HCT116 (cell line): ENCODE measurements at regions not wholly inside any gene's neighbourhood (a gene's known extent, or its start where the extent isn't known, plus 50 kb on each side); places are given as distances from the start of the nearest gene placed in this dataset.

Source experiments
- ATAC-seq: fragments of 200-7000 bp; cut with Tn5 transposase; 2 replicates; pipeline ENCODE4 v1.9.1; 2020; ENCODE audit warnings: mild to moderate bottlenecking, moderate library complexity
- BruUV-seq: library from RNA; stranded (reverse); fragments of 400-500 nt; replicated peaks from 2 replicates; lab custom pipeline; 2021; lab: Mats Ljungman, UMichigan
- CTCF ChIA-PET: fragments of 300-600 bp; sonication (Branson Sonifier 250); formaldehyde crosslinking; loops from one replicate; lab custom pipeline; 2021; ENCODE audit warnings: antibody characterized with exemption; lab: Charles Lee
- POLR2A ChIA-PET: fragments of 300-600, 350-600 bp; sonication (Branson Sonifier 250); formaldehyde crosslinking; loops from one replicate; lab custom pipeline; 2021; ENCODE audit warnings: antibody characterized with exemption; lab: Charles Lee
- RAD21 ChIA-PET, 2 experiments: fragments of 300-600 bp; sonication (Branson Sonifier 250); formaldehyde crosslinking; loops; one replicate each; lab custom pipeline; 2023; ENCODE audit warnings: low total read pairs in 2 of 2; ENCODE audit not compliant: uncharacterized antibody in 2 of 2, unreplicated experiment in 2 of 2, low non-redundant PET in 1 of 2; lab: Charles Lee
- DNase-seq: peaks from one replicate; pipeline ENCODE4 v3.0.0-alpha.2; 2010; ENCODE audit warnings: low read depth, low spot score
- H2AFZ ChIP-seq: fragments of 200-600 bp; shearing (Covaris generic), sonication (generic); 2 replicates; pipeline ENCODE4 v1.6.1; 2017; ENCODE audit warnings: low read depth, mixed run types, mixed read lengths, antibody characterized with exemption, low read length; ENCODE audit not compliant: poor library complexity, severe bottlenecking
- H3K27ac ChIP-seq: 2 replicates; pipeline ENCODE4 v1.5.1; 2012; ENCODE audit warnings: low read depth, low read length
- H3K27me3 ChIP-seq: fragments of 200-600 bp; sonication (generic); 2 replicates; pipeline ENCODE4 v1.6.1; 2016; ENCODE audit warnings: mixed run types, low read length, mixed read lengths; ENCODE audit not compliant: insufficient read depth
- H3K36me3 ChIP-seq, 2 experiments: fragments of 200-500 bp in 1 of 2; fragments of 200-600 bp in 1 of 2; sonication (Bioruptor generic) in 1 of 2; sonication (generic) in 1 of 2; 2 replicates each; pipeline versions ENCODE4 v1.5.1 to v1.6.1; 2014 to 2016; ENCODE audit warnings: low read length in 2 of 2, inconsistent platforms in 1 of 2, mixed read lengths in 1 of 2, mixed run types in 1 of 2; ENCODE audit not compliant: insufficient read depth in 2 of 2, control insufficient read depth in 1 of 2
- H3K4me1 ChIP-seq, 2 experiments: fragments of 200-600 bp in 1 of 2; sonication (generic) in 1 of 2; 2 replicates each; pipeline versions ENCODE4 v1.5.1 to v1.6.1; 2012 to 2017; ENCODE audit warnings: low read length in 2 of 2, inconsistent platforms in 1 of 2, mild to moderate bottlenecking in 1 of 2, mixed read lengths in 1 of 2, mixed run types in 1 of 2, moderate library complexity in 1 of 2; ENCODE audit not compliant: insufficient read depth in 2 of 2, control insufficient read depth in 1 of 2
- H3K4me2 ChIP-seq: fragments of 200-600 bp; sonication (generic); 2 replicates; pipeline ENCODE4 v1.6.1; 2017; ENCODE audit warnings: mixed run types, low read length, mixed read lengths
- H3K4me3 ChIP-seq, 2 experiments: fragments of 200-600 bp in 1 of 2; sonication (generic) in 1 of 2; replicated peaks in 1 of 2; 2 replicates each; pipeline ENCODE4 v1.5.1; 2011 to 2016; ENCODE audit warnings: low read length in 2 of 2, control low read depth in 1 of 2, low read depth in 1 of 2, mild to moderate bottlenecking in 1 of 2, mixed read lengths in 1 of 2, mixed run types in 1 of 2
- H3K79me2 ChIP-seq: fragments of 200-600 bp; sonication (generic); 2 replicates; pipeline ENCODE4 v1.6.1; 2017; ENCODE audit warnings: mild to moderate bottlenecking, mixed run types, low read length, moderate library complexity, mixed read lengths; ENCODE audit not compliant: insufficient read depth
- H3K9ac ChIP-seq: fragments of 200-600 bp; sonication (generic); 2 replicates; pipeline ENCODE4 v1.6.1; 2016; ENCODE audit warnings: low read length, mixed read lengths
- H3K9me2 ChIP-seq: fragments of 200-600 bp; sonication (generic), shearing (Covaris generic); 2 replicates; pipeline ENCODE4 v1.6.1; 2017; ENCODE audit warnings: mixed run types, mild to moderate bottlenecking, moderate library complexity; ENCODE audit not compliant: insufficient read depth
- H3K9me3 ChIP-seq, 2 experiments: fragments of 200-500 bp in 1 of 2; fragments of 200-600 bp in 1 of 2; sonication (Bioruptor generic) in 1 of 2; sonication (generic) in 1 of 2; 2 replicates each; pipeline ENCODE4 v1.6.1; 2014 to 2017; ENCODE audit warnings: low read length in 2 of 2, mixed read lengths in 2 of 2, inconsistent platforms in 1 of 2, low read depth in 1 of 2, mild to moderate bottlenecking in 1 of 2, mixed run types in 1 of 2, moderate library complexity in 1 of 2; ENCODE audit not compliant: control insufficient read depth in 1 of 2, insufficient read depth in 1 of 2
- H4K20me1 ChIP-seq: fragments of 200-600 bp; sonication (generic), shearing (Covaris generic); 2 replicates; pipeline ENCODE4 v1.6.1; 2017; ENCODE audit warnings: mixed run types, mild to moderate bottlenecking, moderate library complexity; ENCODE audit not compliant: insufficient read depth
- ATF3 ChIP-seq: IDR thresholded peaks from 2 replicates; pipeline ENCODE4 v1.6.1; 2012
- FOSL1 ChIP-seq: IDR thresholded peaks from 2 replicates; pipeline ENCODE4 v1.6.1; 2012; ENCODE audit warnings: low read depth
- MAX ChIP-seq: IDR thresholded peaks from 2 replicates; pipeline ENCODE4 v1.6.1; 2012
- POLR2AphosphoS5 ChIP-seq: IDR thresholded peaks from 2 replicates; pipeline ENCODE4 v1.6.1; 2011; ENCODE audit warnings: mild to moderate bottlenecking, low read depth, low read length, moderate library complexity
- RAD21 ChIP-seq: IDR thresholded peaks from 2 replicates; pipeline ENCODE4 v1.6.1; 2012; ENCODE audit warnings: low read depth, mild to moderate bottlenecking
- SRF ChIP-seq: IDR thresholded peaks from 2 replicates; pipeline ENCODE4 v1.6.1; 2012; ENCODE audit warnings: low read depth
- YY1 ChIP-seq: IDR thresholded peaks from 2 replicates; pipeline ENCODE4 v1.6.1; 2011; ENCODE audit warnings: low read length, low read depth, moderate library complexity, mild to moderate bottlenecking; ENCODE audit not compliant: insufficient replicate concordance; ENCODE audit errors: extremely low read depth
- ZFX ChIP-seq: fragments of 450-650 bp; IDR thresholded peaks from 2 replicates; pipeline ENCODE4 v1.6.1; 2017
- ZNF274 ChIP-seq: fragments of 200-500 bp; sonication (Bioruptor generic); IDR thresholded peaks from 2 replicates; pipeline ENCODE4 v1.6.1; 2014; ENCODE audit warnings: mild to moderate bottlenecking, low read depth, low read length, inconsistent platforms
- intact Hi-C: fragments of 100-400 bp; cut with micrococcal nuclease; formaldehyde crosslinking; loops from 2 replicates; pipeline ENCODE4 v1.10.0; 2022
- TF ChIP-seq, protein P1 (sequence below): IDR thresholded peaks from 2 replicates; pipeline ENCODE4 v1.6.1; 2011; ENCODE audit warnings: mild to moderate bottlenecking, low read length, moderate library complexity; ENCODE audit not compliant: insufficient replicate concordance; ENCODE audit errors: extremely low read depth

- Histone ChIP-seq H3K4me2 (no peak overlapping the region), H3K4me3 (no peak overlapping the region), H3K4me1 (no peaks in the 10 kb centered on the region), H3K9ac (no peak overlapping the region), H3K27ac (no peak overlapping the region), H3K36me3 (no peaks in the 10 kb centered on the region), H3K9me3 (peaks cover 0 to 20% of the 10 kb centered on the region in 2 experiments; a peak in 2 of 4 replicates), H2AFZ (no peak overlapping the region), H3K9me2 (no peaks in the 10 kb centered on the region), H4K20me1 (no peaks in the 10 kb centered on the region), H3K79me2 (no peaks in the 10 kb centered on the region), H3K27me3 (no peaks in the 10 kb centered on the region)
- CTCF ChIA-PET = no interaction called here
- TF ChIP-seq MAX (no peak), SRF (no peak), ZFX (no peak), ATF3 (no peak), POLR2AphosphoS5 (no peak), RAD21 (no peak), FOSL1 (no peak), ZNF274 (no peak), YY1 (no peak)
- TF ChIP-seq, protein P1, sequence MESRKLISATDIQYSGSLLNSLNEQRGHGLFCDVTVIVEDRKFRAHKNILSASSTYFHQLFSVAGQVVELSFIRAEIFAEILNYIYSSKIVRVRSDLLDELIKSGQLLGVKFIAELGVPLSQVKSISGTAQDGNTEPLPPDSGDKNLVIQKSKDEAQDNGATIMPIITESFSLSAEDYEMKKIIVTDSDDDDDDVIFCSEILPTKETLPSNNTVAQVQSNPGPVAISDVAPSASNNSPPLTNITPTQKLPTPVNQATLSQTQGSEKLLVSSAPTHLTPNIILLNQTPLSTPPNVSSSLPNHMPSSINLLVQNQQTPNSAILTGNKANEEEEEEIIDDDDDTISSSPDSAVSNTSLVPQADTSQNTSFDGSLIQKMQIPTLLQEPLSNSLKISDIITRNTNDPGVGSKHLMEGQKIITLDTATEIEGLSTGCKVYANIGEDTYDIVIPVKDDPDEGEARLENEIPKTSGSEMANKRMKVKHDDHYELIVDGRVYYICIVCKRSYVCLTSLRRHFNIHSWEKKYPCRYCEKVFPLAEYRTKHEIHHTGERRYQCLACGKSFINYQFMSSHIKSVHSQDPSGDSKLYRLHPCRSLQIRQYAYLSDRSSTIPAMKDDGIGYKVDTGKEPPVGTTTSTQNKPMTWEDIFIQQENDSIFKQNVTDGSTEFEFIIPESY = no peak
- POLR2A ChIA-PET = no interaction called here
- intact Hi-C loops = no loop called here
- RAD21 ChIA-PET = no interaction called here
- DNase-seq (no peak), ATAC-seq (no peak)
- no TSS peak for BruUV-seq
Measured at GRCh38 chr11:98069861-98070260, 950.9 kb upstream of the CNTN5 start.
